ENCODE measurements at regions not wholly inside any gene's neighbourhood (a gene's known extent, or its start where the extent isn't known, plus 50 kb on each side); places are given as distances from the start of the nearest gene placed in this dataset.

DNA sequence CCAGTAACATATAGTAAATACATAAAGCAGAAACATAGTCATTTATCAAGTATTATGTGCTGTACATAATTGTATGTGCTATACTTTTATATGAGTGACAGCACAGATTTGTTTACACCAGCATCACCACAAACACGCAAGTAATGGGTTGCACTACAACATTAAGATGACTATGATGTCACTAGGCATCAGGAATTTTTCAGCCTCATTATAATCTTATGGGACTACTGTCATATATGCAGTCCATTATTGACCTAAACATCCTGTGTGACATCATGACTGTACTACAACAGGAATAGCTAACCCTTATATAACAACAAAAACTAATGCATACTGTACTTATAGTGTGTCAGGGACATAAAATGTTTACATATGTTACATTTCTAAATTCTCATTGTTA, 50.2 kb upstream of the IZUMO1R start:
- DNase-seq (no peak), ATAC-seq (no peak)
- no peak overlapping the region for H3K4me3 ChIP-seq
- H3K36me3 ChIP-seq: no peaks in the 10 kb centered on the region
- no peak for TF ChIP-seq CTCF (IDR thresholded peaks at IDR 0.05)
- no peak overlapping the region for H3K27ac ChIP-seq
- no peaks in the 10 kb centered on the region for H3K4me1 ChIP-seq
- intact Hi-C loops (cut with DNase I): no loop called here
- H3K27me3 ChIP-seq (ENCODE audit: low read depth): no peaks in the 10 kb centered on the region
- no peaks in the 10 kb centered on the region for H3K9me3 ChIP-seq
